Glutamatergic neuron (in vitro differentiated cells): ENCODE measurements at regions not wholly inside any gene's neighbourhood (a gene's known extent, or its start where the extent isn't known, plus 50 kb on each side); places are given as distances from the start of the nearest gene placed in this dataset.

ENCODE experiments used
- DNase-seq: peaks from one replicate; pipeline ENCODE4 v3.0.0; 2022
- H3K27ac Mint-ChIP-seq: one replicate; pipeline ENCODE4 v1.8.0; 2020; ENCODE audit warnings: mild to moderate bottlenecking, mixed read lengths, inconsistent platforms; ENCODE audit not compliant: unreplicated experiment
- H3K27me3 Mint-ChIP-seq: one replicate; pipeline ENCODE4 v1.8.0; 2020; ENCODE audit warnings: mild to moderate bottlenecking, moderate library complexity, mixed read lengths, inconsistent platforms; ENCODE audit not compliant: unreplicated experiment
- H3K36me3 Mint-ChIP-seq: one replicate; pipeline ENCODE4 v1.8.0; 2020; ENCODE audit warnings: mild to moderate bottlenecking, mixed read lengths, inconsistent platforms; ENCODE audit not compliant: unreplicated experiment
- H3K4me1 Mint-ChIP-seq: one replicate; pipeline ENCODE4 v1.8.0; 2020; ENCODE audit warnings: mild to moderate bottlenecking, low read depth, mixed read lengths, inconsistent platforms; ENCODE audit not compliant: unreplicated experiment
- H3K4me3 Mint-ChIP-seq: one replicate; pipeline ENCODE4 v1.8.0; 2020; ENCODE audit warnings: mild to moderate bottlenecking, mixed read lengths, inconsistent platforms; ENCODE audit not compliant: unreplicated experiment
- H3K9me3 Mint-ChIP-seq: one replicate; pipeline ENCODE4 v1.8.0; 2020; ENCODE audit warnings: mild to moderate bottlenecking, moderate library complexity, mixed read lengths, inconsistent platforms; ENCODE audit not compliant: unreplicated experiment
- CTCF ChIP-seq: fragments of 200-600 bp; sonication (generic); IDR thresholded peaks from one replicate; pipeline ENCODE4 v1.5.0; 2021; ENCODE audit not compliant: partially characterized antibody, unreplicated experiment

DNA sequence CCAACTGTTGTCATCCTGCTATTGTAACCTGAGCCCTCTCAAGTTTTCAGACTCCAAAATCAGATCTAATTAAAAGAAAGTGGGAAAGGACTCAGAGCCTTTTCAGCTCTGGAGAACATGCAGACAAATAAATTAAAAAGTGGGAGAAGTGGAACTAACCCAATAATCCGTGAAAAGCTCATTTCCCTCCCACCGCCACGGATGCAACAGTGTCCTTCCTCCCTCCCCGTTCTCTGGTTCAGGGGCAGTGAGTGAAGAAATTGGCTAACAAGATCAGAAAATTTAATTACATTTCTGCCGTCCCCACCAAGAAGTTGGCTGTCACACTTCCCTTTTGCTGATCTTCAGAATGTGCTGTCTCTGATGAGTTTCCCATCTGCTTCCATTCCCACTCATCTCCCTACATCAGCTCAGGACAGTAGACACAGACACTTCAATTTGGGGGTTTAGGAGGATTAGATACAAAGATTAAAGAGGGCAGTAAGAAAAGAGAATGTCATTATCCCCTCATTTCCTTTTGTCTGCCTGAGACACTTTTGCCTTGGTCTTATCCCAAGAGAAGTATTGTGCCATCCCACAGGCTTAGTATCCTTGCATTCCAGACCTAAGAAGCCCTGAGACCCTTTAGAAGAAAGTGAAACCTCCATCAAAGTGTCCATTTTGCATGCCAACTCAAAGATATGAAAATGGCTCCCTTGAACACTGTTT is 335.7 kb upstream of the PPP2R3A start:
- Mint-ChIP-seq H3K4me3 (no peak overlapping the region), H3K36me3 (no peaks in the 10 kb centered on the region), H3K9me3 (no peaks in the 10 kb centered on the region), H3K27me3 (no peaks in the 10 kb centered on the region), H3K27ac (no peak overlapping the region), H3K4me1 (no peaks in the 10 kb centered on the region)
- no peak for DNase-seq
- no peak for TF ChIP-seq CTCF

GRCh38 chr3:135632556-135633065 is 332.9 kb upstream of the PPP2R3A start:
- H3K36me3 Mint-ChIP-seq, result no peaks in the 10 kb centered on the region

GRCh38 chr3:135633078-135633477 is 332.4 kb upstream of the PPP2R3A start:
- no peak for DNase-seq
- Mint-ChIP-seq H3K9me3 (no peaks in the 10 kb centered on the region), H3K36me3 (no peaks in the 10 kb centered on the region), H3K4me1 (no peaks in the 10 kb centered on the region), H3K4me3 (no peak overlapping the region), H3K27ac (no peak overlapping the region), H3K27me3 (no peaks in the 10 kb centered on the region)
- no peak for TF ChIP-seq CTCF

More at GRCh38 chr3:135632556-135633065, 332.9 kb upstream of the PPP2R3A start:
- no peak for TF ChIP-seq CTCF
- no peaks in the 10 kb centered on the region for H3K4me1 Mint-ChIP-seq
- no peak for DNase-seq
- no peak overlapping the region for H3K27ac Mint-ChIP-seq
- no peak overlapping the region for H3K4me3 Mint-ChIP-seq
- no peaks in the 10 kb centered on the region for H3K9me3 Mint-ChIP-seq
- H3K27me3 Mint-ChIP-seq, result no peaks in the 10 kb centered on the region

- H3K9me3 Mint-ChIP-seq, result no peaks in the 10 kb centered on the region
- H3K4me1 Mint-ChIP-seq, result no peaks in the 10 kb centered on the region
- H3K4me3 Mint-ChIP-seq, result no peak overlapping the region
- no peaks in the 10 kb centered on the region for H3K27me3 Mint-ChIP-seq
- no peak overlapping the region for H3K27ac Mint-ChIP-seq
- no peaks in the 10 kb centered on the region for H3K36me3 Mint-ChIP-seq
- TF ChIP-seq CTCF, result no peak
- DNase-seq, result no peak
Observed at GRCh38 chr3:135636596-135636995, 328.9 kb upstream of the PPP2R3A start.

GRCh38 chr3:135637013-135637412 is 328.5 kb upstream of the PPP2R3A start:
- Mint-ChIP-seq H3K4me1 (no peaks in the 10 kb centered on the region), H3K4me3 (no peak overlapping the region), H3K27me3 (no peaks in the 10 kb centered on the region), H3K27ac (no peak overlapping the region), H3K9me3 (no peaks in the 10 kb centered on the region), H3K36me3 (no peaks in the 10 kb centered on the region)
- no peak for TF ChIP-seq CTCF
- DNase-seq, result no peak
